ENCODE measurements at regions not wholly inside any gene's neighbourhood (a gene's known extent, or its start where the extent isn't known, plus 50 kb on each side); places are given as distances from the start of the nearest gene placed in this dataset.

DNA sequence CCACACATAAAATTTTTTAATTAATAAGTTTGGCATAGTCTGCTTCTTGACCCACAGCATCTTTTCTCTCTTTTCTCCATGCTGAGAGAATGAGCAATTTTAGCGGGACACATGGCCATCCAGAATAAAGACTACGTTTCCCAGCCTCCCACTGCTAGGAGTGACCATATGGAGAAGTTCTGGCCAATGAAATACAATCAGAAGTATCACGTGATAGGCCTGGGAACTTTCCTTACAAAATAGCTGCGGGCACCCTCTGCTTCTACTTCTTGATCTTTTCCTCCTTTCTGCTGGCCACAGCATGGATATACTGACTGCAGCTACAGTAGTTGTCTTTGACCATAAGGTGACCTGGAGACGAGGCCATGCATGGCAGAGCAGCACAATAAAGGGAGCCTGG is 348.0 kb downstream of the BCOR start:
- Histone ChIP-seq H3K36me3 (ENCODE audit: control insufficient read depth, insufficient read depth, low read length) (no peaks in the 10 kb centered on the region), H3K9ac (ENCODE audit: low read depth, low read length) (no peak overlapping the region), H3K27me3 (ENCODE audit: control insufficient read depth, insufficient read depth, low read length) (no peaks in the 10 kb centered on the region), H3K4me3 (ENCODE audit: low read depth, low read length) (no peak overlapping the region), H3K9me3 (ENCODE audit: control insufficient read depth, insufficient read depth, low read length) (no peaks in the 10 kb centered on the region), H3K4me1 (ENCODE audit: control insufficient read depth, insufficient read depth, low read length) (peaks cover 2% of the 10 kb centered on the region)

- peaks cover 2% of the 10 kb centered on the region for H3K4me1 ChIP-seq (ENCODE audit: control insufficient read depth, insufficient read depth, low read length)
- H3K27me3 ChIP-seq (ENCODE audit: control insufficient read depth, insufficient read depth, low read length): no peaks in the 10 kb centered on the region
- H3K4me3 ChIP-seq (ENCODE audit: low read depth, low read length): no peak overlapping the region
- H3K9ac ChIP-seq (ENCODE audit: low read depth, low read length): no peak overlapping the region
- no peaks in the 10 kb centered on the region for H3K9me3 ChIP-seq (ENCODE audit: control insufficient read depth, insufficient read depth, low read length)
- no peaks in the 10 kb centered on the region for H3K36me3 ChIP-seq (ENCODE audit: control insufficient read depth, insufficient read depth, low read length)
Measured at GRCh38 chrX:39750256-39750790, 347.4 kb downstream of the BCOR start.

DNA sequence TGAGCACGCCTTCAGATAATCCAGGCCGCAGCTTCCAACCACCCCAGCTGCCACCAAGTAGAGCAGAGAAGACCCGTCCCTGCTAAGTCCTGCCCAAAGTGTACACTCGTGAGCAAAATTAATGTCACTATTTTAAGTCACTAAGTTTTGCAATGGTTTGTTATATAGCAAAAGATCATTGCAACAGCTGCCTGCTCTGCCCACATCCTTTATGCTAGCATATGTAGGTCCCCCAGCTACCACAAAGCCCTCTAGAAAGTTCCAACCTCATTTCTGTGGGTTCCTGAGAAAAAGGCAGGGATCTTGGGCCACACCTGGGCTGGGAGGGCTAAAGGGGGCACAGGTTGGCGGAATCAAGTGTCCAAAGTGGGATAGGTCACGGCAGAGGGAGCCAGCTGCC is 346.9 kb downstream of the BCOR start:
- no peak overlapping the region for H3K4me3 ChIP-seq (ENCODE audit: low read depth, low read length)
- no peaks in the 10 kb centered on the region for H3K9me3 ChIP-seq (ENCODE audit: control insufficient read depth, insufficient read depth, low read length)
- H3K9ac ChIP-seq (ENCODE audit: low read depth, low read length): no peak overlapping the region

DNA sequence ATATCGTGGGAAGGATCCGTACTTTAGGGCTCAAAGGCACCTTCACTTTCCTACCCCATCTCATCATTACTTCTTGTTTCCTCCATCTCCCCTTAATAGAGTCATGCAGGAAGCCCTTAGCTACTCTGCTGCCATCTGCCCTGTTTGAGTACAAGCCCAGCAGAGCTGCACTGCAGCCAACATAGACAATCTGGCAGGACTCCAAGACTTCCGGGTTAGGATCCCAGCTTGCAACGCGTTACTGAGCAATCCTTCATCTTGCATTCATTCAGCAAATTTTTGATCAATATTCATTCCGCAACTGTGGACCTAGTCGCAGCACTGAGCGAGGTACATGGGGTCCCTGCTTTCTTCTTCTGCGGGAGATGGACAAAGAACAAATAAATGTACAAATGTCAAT is 344.9 kb downstream of the BCOR start:
- Histone ChIP-seq H3K9ac (ENCODE audit: low read depth, low read length) (no peak overlapping the region), H3K36me3 (ENCODE audit: control insufficient read depth, insufficient read depth, low read length) (no peaks in the 10 kb centered on the region), H3K9me3 (ENCODE audit: control insufficient read depth, insufficient read depth, low read length) (no peaks in the 10 kb centered on the region), H3K4me1 (ENCODE audit: control insufficient read depth, insufficient read depth, low read length) (peaks cover 8% of the 10 kb centered on the region), H3K27me3 (ENCODE audit: control insufficient read depth, insufficient read depth, low read length) (no peaks in the 10 kb centered on the region), H3K4me3 (ENCODE audit: low read depth, low read length) (no peak overlapping the region)

More for the DNA sequence above, 346.9 kb downstream of the BCOR start:
- no peaks in the 10 kb centered on the region for H3K36me3 ChIP-seq (ENCODE audit: control insufficient read depth, insufficient read depth, low read length)
- H3K4me1 ChIP-seq (ENCODE audit: control insufficient read depth, insufficient read depth, low read length): peaks cover 4% of the 10 kb centered on the region
- H3K27me3 ChIP-seq (ENCODE audit: control insufficient read depth, insufficient read depth, low read length): no peaks in the 10 kb centered on the region

- Histone ChIP-seq H3K9ac (ENCODE audit: low read depth, low read length) (no peak overlapping the region), H3K4me3 (ENCODE audit: low read depth, low read length) (no peak overlapping the region), H3K36me3 (ENCODE audit: control insufficient read depth, insufficient read depth, low read length) (no peaks in the 10 kb centered on the region)
Measured at GRCh38 chrX:39753293-39753996, 344.3 kb downstream of the BCOR start.

DNA sequence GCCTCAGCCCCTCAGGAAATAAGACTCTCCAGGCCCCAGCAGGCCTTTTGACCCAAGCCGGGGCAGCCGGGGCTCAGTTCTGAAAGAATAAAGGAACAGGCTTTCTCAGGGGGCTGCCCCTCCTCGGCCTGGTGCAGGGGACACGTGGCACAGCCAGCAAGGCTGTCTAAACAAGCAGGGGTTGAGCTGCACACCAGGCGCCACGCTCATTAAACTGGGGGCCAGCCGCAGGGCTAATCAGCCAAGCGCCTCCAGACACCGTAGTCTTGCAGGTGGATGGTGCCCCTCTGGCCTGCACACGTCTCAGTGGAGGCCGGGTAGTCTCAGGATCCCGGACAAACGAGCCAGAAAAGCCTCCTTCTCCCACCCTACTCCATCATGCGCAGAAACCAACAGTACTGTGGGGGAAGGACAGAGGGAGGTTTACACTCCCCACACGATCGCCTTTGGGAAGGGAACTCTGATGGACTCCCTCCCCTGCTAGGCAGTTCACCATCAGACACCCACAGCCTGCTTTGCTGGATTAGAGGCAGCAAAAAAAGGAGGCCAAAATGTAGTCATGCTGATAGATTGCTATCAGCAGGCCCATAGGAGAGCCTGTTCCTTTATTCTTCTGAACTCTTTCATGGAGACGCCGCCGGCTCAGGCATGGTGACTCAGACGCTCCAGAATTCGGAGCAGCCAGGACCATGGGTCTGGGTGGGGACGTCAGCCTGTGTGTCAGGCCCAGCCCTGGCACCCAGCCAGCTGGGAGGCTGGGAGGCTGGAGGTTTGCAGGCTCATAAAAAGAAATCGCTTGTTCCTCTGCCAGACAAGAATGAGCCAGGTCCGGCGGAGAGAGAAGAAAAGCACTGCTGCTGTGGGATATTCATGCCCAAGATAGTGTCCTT is 342.4 kb downstream of the BCOR start:
- Histone ChIP-seq H3K4me3 (ENCODE audit: low read depth, low read length) (no peak overlapping the region), H3K4me1 (ENCODE audit: control insufficient read depth, insufficient read depth, low read length) (peaks cover 10% of the 10 kb centered on the region), H3K9me3 (ENCODE audit: control insufficient read depth, insufficient read depth, low read length) (no peaks in the 10 kb centered on the region), H3K36me3 (ENCODE audit: control insufficient read depth, insufficient read depth, low read length) (no peaks in the 10 kb centered on the region), H3K27me3 (ENCODE audit: control insufficient read depth, insufficient read depth, low read length) (no peaks in the 10 kb centered on the region), H3K9ac (ENCODE audit: low read depth, low read length) (no peak overlapping the region)

More at GRCh38 chrX:39753293-39753996, 344.3 kb downstream of the BCOR start:
- Histone ChIP-seq H3K4me1 (ENCODE audit: control insufficient read depth, insufficient read depth, low read length) (peaks cover 10% of the 10 kb centered on the region), H3K9me3 (ENCODE audit: control insufficient read depth, insufficient read depth, low read length) (no peaks in the 10 kb centered on the region), H3K27me3 (ENCODE audit: control insufficient read depth, insufficient read depth, low read length) (no peaks in the 10 kb centered on the region)

DNA sequence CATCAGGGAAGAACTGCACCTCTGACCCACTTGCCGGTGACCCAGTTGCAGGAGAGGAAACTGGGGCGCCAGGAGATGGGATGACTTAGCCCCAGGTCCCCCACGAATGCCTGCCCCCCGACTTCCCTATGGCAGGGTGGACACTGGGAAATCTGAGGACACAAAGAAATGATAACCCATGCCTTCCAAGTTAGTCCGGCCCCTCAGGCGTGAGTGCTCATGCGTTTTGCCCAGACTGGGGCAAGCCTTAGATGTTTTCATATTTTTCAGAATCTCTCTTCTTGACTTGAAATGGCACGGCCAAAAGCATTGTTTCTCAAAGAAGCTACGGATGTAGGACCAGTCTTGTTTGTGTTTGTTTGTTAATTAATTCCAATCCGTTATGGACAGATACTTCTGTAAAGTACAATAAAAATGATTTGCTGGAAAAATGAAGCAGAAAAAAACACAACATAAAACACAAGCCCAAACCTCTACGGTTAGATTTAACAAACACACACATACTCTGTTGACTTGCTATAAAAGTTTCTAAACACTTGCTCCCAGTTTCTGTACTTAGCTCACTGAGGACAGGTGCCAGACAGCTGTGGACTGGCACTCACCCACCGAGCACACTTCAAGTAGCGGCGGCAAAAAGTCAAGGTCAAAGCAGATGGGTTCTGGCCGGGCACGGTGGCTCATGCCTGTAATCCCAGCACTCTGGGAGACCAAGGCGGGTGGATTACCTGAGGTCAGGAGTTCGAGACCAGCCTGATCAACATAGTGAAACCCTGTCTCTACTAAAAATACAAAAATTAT is 341.5 kb downstream of the BCOR start:
- Histone ChIP-seq H3K27me3 (ENCODE audit: control insufficient read depth, insufficient read depth, low read length) (no peaks in the 10 kb centered on the region), H3K4me1 (ENCODE audit: control insufficient read depth, insufficient read depth, low read length) (peaks cover 10% of the 10 kb centered on the region), H3K9ac (ENCODE audit: low read depth, low read length) (no peak overlapping the region), H3K9me3 (ENCODE audit: control insufficient read depth, insufficient read depth, low read length) (no peaks in the 10 kb centered on the region), H3K4me3 (ENCODE audit: low read depth, low read length) (no peak overlapping the region), H3K36me3 (ENCODE audit: control insufficient read depth, insufficient read depth, low read length) (no peaks in the 10 kb centered on the region)

DNA sequence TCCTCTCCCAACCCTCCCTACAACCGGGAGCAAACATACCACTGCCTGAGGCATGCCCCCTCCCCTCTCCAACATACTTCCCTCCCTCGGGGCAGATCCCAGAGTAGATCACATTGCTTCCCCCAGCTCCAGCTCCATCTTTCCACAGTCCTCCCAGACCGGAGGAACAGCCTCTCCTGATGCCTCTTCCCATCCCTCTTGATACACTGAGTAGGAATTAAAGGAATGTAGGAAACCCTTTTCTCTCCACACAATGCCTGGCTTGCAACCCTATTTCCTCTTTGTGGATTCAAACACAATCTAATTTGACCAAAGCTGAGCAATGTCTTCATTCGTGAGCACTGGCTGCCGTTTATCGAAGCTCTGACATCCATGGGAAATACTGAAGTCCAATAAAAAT is 339.8 kb downstream of the BCOR start:
- H3K36me3 ChIP-seq (ENCODE audit: control insufficient read depth, insufficient read depth, low read length): no peaks in the 10 kb centered on the region
- H3K9ac ChIP-seq (ENCODE audit: low read depth, low read length): no peak overlapping the region
- no peaks in the 10 kb centered on the region for H3K27me3 ChIP-seq (ENCODE audit: control insufficient read depth, insufficient read depth, low read length)
- H3K9me3 ChIP-seq (ENCODE audit: control insufficient read depth, insufficient read depth, low read length): no peaks in the 10 kb centered on the region
- peaks cover 9% of the 10 kb centered on the region for H3K4me1 ChIP-seq (ENCODE audit: control insufficient read depth, insufficient read depth, low read length)
- H3K4me3 ChIP-seq (ENCODE audit: low read depth, low read length): no peak overlapping the region

DNA sequence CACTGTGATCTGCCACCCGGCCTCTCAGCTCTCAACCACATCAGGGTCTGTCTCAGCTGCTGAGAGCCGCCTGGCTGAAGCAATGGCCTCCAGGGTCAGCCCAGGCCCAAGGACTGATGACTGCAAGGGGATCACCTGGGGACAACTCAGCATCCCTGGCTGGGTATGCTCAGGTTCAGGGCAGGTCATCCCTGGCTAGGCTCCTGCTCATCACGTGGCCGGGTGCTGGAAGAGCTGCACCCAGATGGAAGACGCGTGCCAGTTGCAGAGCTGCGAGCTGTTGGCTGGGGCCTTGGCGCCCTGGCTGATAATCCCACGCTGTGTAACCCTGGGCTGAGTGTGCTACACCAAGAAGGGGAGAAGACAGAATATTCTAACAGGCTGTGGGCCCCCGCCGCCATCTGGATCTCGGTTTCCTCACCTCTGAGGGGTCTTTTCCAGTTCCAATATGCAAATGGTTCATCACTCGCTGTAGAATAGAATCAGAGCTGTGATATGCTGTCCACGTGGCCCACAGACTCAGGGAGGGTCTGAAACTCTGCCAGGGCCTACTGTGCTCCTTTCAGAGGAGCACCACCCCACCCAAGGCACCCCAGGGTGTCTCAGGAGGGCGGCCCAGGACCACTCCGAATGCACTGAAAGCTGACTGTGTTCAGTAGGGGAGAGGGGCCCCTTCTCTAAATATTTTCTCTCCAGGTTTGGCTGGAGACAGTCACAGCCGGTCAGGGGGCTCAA is 338.8 kb downstream of the BCOR start:
- Histone ChIP-seq H3K36me3 (ENCODE audit: control insufficient read depth, insufficient read depth, low read length) (no peaks in the 10 kb centered on the region), H3K4me1 (ENCODE audit: control insufficient read depth, insufficient read depth, low read length) (peaks cover 9% of the 10 kb centered on the region), H3K4me3 (ENCODE audit: low read depth, low read length) (no peak overlapping the region), H3K9me3 (ENCODE audit: control insufficient read depth, insufficient read depth, low read length) (no peaks in the 10 kb centered on the region), H3K9ac (ENCODE audit: low read depth, low read length) (no peak overlapping the region), H3K27me3 (ENCODE audit: control insufficient read depth, insufficient read depth, low read length) (no peaks in the 10 kb centered on the region)

DNA sequence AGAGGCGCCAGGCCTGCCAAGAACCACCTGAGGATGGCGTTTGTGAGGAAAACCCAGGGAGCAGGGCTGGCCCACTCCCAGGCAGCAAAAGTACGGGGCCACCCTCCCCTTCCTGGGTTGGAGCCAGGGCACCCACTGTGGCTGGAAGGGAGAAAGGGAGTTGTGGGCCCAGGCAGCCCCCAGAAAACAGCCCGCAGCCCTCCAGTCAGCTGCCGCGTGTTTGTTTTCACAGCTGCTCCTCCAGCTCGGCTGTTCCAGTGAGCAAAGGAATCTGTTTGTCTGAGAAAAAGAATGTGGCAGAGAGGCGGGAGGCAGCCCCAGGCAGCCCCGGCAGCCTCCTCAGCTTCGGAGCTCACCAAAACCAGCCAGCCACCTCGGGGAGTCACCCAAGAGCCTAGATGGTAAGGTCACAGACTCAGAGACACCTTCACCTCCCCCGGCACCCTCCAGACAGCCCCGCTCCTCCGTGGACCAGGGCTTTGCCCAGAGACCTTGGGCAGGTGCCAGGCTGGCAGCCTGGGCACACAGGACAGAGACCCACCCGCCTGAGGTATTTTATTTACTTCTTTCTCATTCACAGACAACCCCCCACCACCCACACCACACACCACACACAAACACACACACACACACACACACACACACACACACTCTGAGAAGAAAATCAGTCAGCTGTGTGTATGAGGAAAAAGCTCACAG is 338.1 kb downstream of the BCOR start:
- H3K9ac ChIP-seq (ENCODE audit: low read depth, low read length): no peak overlapping the region

More for the DNA sequence above, 338.1 kb downstream of the BCOR start:
- Histone ChIP-seq H3K36me3 (ENCODE audit: control insufficient read depth, insufficient read depth, low read length) (no peaks in the 10 kb centered on the region), H3K4me3 (ENCODE audit: low read depth, low read length) (no peak overlapping the region), H3K4me1 (ENCODE audit: control insufficient read depth, insufficient read depth, low read length) (peaks cover 16% of the 10 kb centered on the region), H3K9me3 (ENCODE audit: control insufficient read depth, insufficient read depth, low read length) (no peaks in the 10 kb centered on the region), H3K27me3 (ENCODE audit: control insufficient read depth, insufficient read depth, low read length) (no peaks in the 10 kb centered on the region)
